Thoracic aorta (tissue), 2 donors: ENCODE measurements at regions not wholly inside any gene's neighbourhood (a gene's known extent, or its start where the extent isn't known, plus 50 kb on each side); places are given as distances from the start of the nearest gene placed in this dataset.
"Not testable (repeated sequence)": the region's sequence is repeated elsewhere in the genome, so short reads cannot be mapped to it uniquely, and the experiment has no call there.

Experiments used
- ATAC-seq: fragments of 150-250 bp; one replicate; pipeline ENCODE4 v1.8.0; 2017; ENCODE audit warnings: low read depth; ENCODE audit not compliant: insufficient number of reproducible peaks, low FRiP score
- DNase-seq: peaks from one replicate; pipeline ENCODE4 v3.0.0-alpha.2; 2020; ENCODE audit warnings: low spot score
- H3K27ac ChIP-seq, 2 donors: fragments of 200-600 bp; sonication (generic); 1 replicate in 1 of 2; 2 replicates in 1 of 2; pipeline ENCODE4 v1.5.1; 2016; ENCODE audit warnings: mild to moderate bottlenecking in 2 of 2, moderate library complexity in 2 of 2
- H3K27me3 ChIP-seq: fragments of 200-600 bp; sonication (generic); replicated peaks from 2 replicates; pipeline ENCODE4 v1.6.0; 2016; ENCODE audit warnings: mild to moderate bottlenecking; ENCODE audit not compliant: insufficient read depth
- H3K36me3 ChIP-seq: fragments of 200-600 bp; sonication (generic); one replicate; pipeline ENCODE4 v1.5.1; 2016
- H3K4me1 ChIP-seq, 2 donors: fragments of 200-600 bp; sonication (generic); 1 replicate in 1 of 2; 2 replicates in 1 of 2; pipeline versions ENCODE4 v1.5.1 to v1.6.0; 2016; ENCODE audit warnings: low read depth in 2 of 2, mild to moderate bottlenecking in 1 of 2; ENCODE audit not compliant: control insufficient read depth in 1 of 2
- H3K4me3 ChIP-seq: fragments of 200-600 bp; sonication (generic); 2 replicates; pipeline ENCODE4 v1.5.1; 2016; ENCODE audit warnings: mild to moderate bottlenecking
- H3K9me3 ChIP-seq: fragments of 200-600 bp; sonication (generic); 2 replicates; pipeline ENCODE4 v1.5.1; 2016
- CTCF ChIP-seq: fragments of 200-600 bp; sonication (generic); IDR thresholded peaks from one replicate; pipeline ENCODE4 v1.5.1; 2019; ENCODE audit warnings: antibody characterized with exemption

- no peaks in the 10 kb centered on the region for H3K4me1 ChIP-seq
- no peak for ATAC-seq
- TF ChIP-seq CTCF: no peak
These were observed 273.9 kb upstream of the ZNF32 start for GRCh38 chr10:43922335-43923280.

GRCh38 chr10:43921881-43922280 is 273.2 kb upstream of the ZNF32 start:
- Histone ChIP-seq H3K4me3 (no peak overlapping the region), H3K4me1 (no peaks in the 10 kb centered on the region), H3K27me3 (no peaks in the 10 kb centered on the region), H3K9me3 (no peaks in the 10 kb centered on the region), H3K27ac (no peak overlapping the region), H3K36me3 (no peaks in the 10 kb centered on the region)
- no peak for TF ChIP-seq CTCF
- no peak for ATAC-seq
- no peak for DNase-seq

More at GRCh38 chr10:43922335-43923280, 273.9 kb upstream of the ZNF32 start:
- H3K27me3 ChIP-seq: no peaks in the 10 kb centered on the region
- H3K9me3 ChIP-seq: no peaks in the 10 kb centered on the region
- DNase-seq: no peak
- H3K36me3 ChIP-seq: no peaks in the 10 kb centered on the region
- H3K4me3 ChIP-seq: no peak overlapping the region
- no peak overlapping the region for H3K27ac ChIP-seq

- Histone ChIP-seq H3K4me1 (no peaks in the 10 kb centered on the region), H3K4me3 (no peak overlapping the region), H3K9me3 (no peaks in the 10 kb centered on the region), H3K27ac (no peak overlapping the region), H3K27me3 (no peaks in the 10 kb centered on the region), H3K36me3 (no peaks in the 10 kb centered on the region)
- no peak for DNase-seq
- no peak for TF ChIP-seq CTCF
- no peak for ATAC-seq
These were observed 272.8 kb upstream of the ZNF32 start for GRCh38 chr10:43921478-43921877.

- DNase-seq, ATAC-seq, H3K27me3 ChIP-seq, H3K36me3 ChIP-seq, H3K9me3 ChIP-seq, H3K4me1 ChIP-seq, H3K4me3 ChIP-seq, H3K27ac ChIP-seq: not testable (repeated sequence)
These were observed 271.6 kb upstream of the ZNF32 start for GRCh38 chr10:43920236-43920758.

- H3K27me3 ChIP-seq: no peaks in the 10 kb centered on the region
- no peaks in the 10 kb centered on the region for H3K9me3 ChIP-seq
- DNase-seq: no peak
- no peak overlapping the region for H3K27ac ChIP-seq
- TF ChIP-seq CTCF: no peak
- no peaks in the 10 kb centered on the region for H3K36me3 ChIP-seq
- no peak overlapping the region for H3K4me3 ChIP-seq
- ATAC-seq: no peak
- peaks cover 7 to 27% of the 10 kb centered on the region in 2 donors for H3K4me1 ChIP-seq
These were observed 265.1 kb upstream of the ZNF32 start for GRCh38 chr10:43913676-43914235.
